Spinal cord (tissue), 9 donors: ENCODE measurements at regions not wholly inside any gene's neighbourhood (a gene's known extent, or its start where the extent isn't known, plus 50 kb on each side); places are given as distances from the start of the nearest gene placed in this dataset.
A peak's percentile ranks its signal among the peaks of the same experiment; 100 is the strongest.

Source experiments
- DNase-seq, 6 donors: peaks; one replicate each; pipeline versions ENCODE4 v3.0.0 to v3.0.0-alpha.2; 2013 to 2015; ENCODE audit warnings: low spot score in 6 of 6, low read depth in 4 of 6
- H3K27ac ChIP-seq: one replicate; pipeline ENCODE4 v1.5.1; 2013; ENCODE audit warnings: low read depth, low read length, control low read depth
- H3K27me3 ChIP-seq: one replicate; pipeline ENCODE4 v1.6.1; 2013; ENCODE audit warnings: low read length; ENCODE audit not compliant: control insufficient read depth, insufficient read depth
- H3K36me3 ChIP-seq: one replicate; pipeline ENCODE4 v1.6.1; 2013; ENCODE audit warnings: low read length; ENCODE audit not compliant: control insufficient read depth, insufficient read depth
- H3K4me1 ChIP-seq: one replicate; pipeline ENCODE4 v1.6.1; 2013; ENCODE audit warnings: low read length; ENCODE audit not compliant: control insufficient read depth, insufficient read depth
- H3K4me3 ChIP-seq: one replicate; pipeline ENCODE4 v1.5.1; 2013; ENCODE audit warnings: low read depth, low read length, control low read depth
- H3K9me3 ChIP-seq: one replicate; pipeline ENCODE4 v1.6.1; 2013; ENCODE audit warnings: low read length; ENCODE audit not compliant: control insufficient read depth, insufficient read depth
- WGBS: methylation state at CpG from one replicate; pipeline ENCODE4 v1.1.5; 2013; ENCODE audit warnings: missing lambda C conversion rate; ENCODE audit not compliant: insufficient coverage; 5-methylcytosine and 5-hydroxymethylcytosine counted together
- donor health status: healthy.

GRCh38 chr4:124869961-124870495 is 157.5 kb upstream of the ANKRD50 start:
- Histone ChIP-seq H3K27me3 (no peaks in the 10 kb centered on the region), H3K4me1 (no peaks in the 10 kb centered on the region), H3K4me3 (no peak overlapping the region), H3K9me3 (no peaks in the 10 kb centered on the region), H3K27ac (no peak overlapping the region), H3K36me3 (no peaks in the 10 kb centered on the region)
- 67% methylated on average over 1 of the region's 6 CpGs for WGBS
- peak in 1 of 6 donors; percentile 65 for DNase-seq

GRCh38 chr4:124868495-124868894 is 156.0 kb upstream of the ANKRD50 start:
- Histone ChIP-seq H3K4me1 (no peaks in the 10 kb centered on the region), H3K36me3 (no peaks in the 10 kb centered on the region), H3K27me3 (no peaks in the 10 kb centered on the region), H3K9me3 (no peaks in the 10 kb centered on the region), H3K4me3 (no peak overlapping the region), H3K27ac (no peak overlapping the region)
- no CpG with 5 or more reads among the region's 2 CpGs for WGBS
- peak in 1 of 6 donors; percentile 22 for DNase-seq

- H3K36me3 ChIP-seq = no peaks in the 10 kb centered on the region
- no peak overlapping the region for H3K4me3 ChIP-seq
- WGBS = no CpG with 5 or more reads among the region's 1 CpG
- H3K4me1 ChIP-seq = no peaks in the 10 kb centered on the region
- H3K27me3 ChIP-seq = no peaks in the 10 kb centered on the region
- H3K27ac ChIP-seq = no peak overlapping the region
- no peaks in the 10 kb centered on the region for H3K9me3 ChIP-seq
- no peak for DNase-seq
These were observed 155.0 kb upstream of the ANKRD50 start for GRCh38 chr4:124867536-124867935.

- H3K27ac ChIP-seq = no peak overlapping the region
- WGBS = no CpG with 5 or more reads among the region's 1 CpG
- no peaks in the 10 kb centered on the region for H3K9me3 ChIP-seq
- no peaks in the 10 kb centered on the region for H3K4me1 ChIP-seq
- H3K36me3 ChIP-seq = no peaks in the 10 kb centered on the region
- DNase-seq = no peak
- H3K27me3 ChIP-seq = no peaks in the 10 kb centered on the region
- no peak overlapping the region for H3K4me3 ChIP-seq
These were observed 153.8 kb upstream of the ANKRD50 start for GRCh38 chr4:124866301-124866700.

GRCh38 chr4:124863040-124863545 is 150.6 kb upstream of the ANKRD50 start:
- Histone ChIP-seq H3K36me3 (no peaks in the 10 kb centered on the region), H3K4me3 (no peak overlapping the region), H3K9me3 (no peaks in the 10 kb centered on the region), H3K27ac (no peak overlapping the region), H3K27me3 (no peaks in the 10 kb centered on the region), H3K4me1 (no peaks in the 10 kb centered on the region)
- no CpG with 5 or more reads among the region's 3 CpGs for WGBS
- no peak for DNase-seq

GRCh38 chr4:124862261-124862660 is 149.7 kb upstream of the ANKRD50 start:
- Histone ChIP-seq H3K4me3 (no peak overlapping the region), H3K9me3 (no peaks in the 10 kb centered on the region), H3K4me1 (no peaks in the 10 kb centered on the region), H3K27me3 (no peaks in the 10 kb centered on the region), H3K36me3 (no peaks in the 10 kb centered on the region), H3K27ac (no peak overlapping the region)
- no peak for DNase-seq

GRCh38 chr4:124861761-124862160 is 149.2 kb upstream of the ANKRD50 start:
- Histone ChIP-seq H3K27me3 (no peaks in the 10 kb centered on the region), H3K4me1 (no peaks in the 10 kb centered on the region), H3K27ac (no peak overlapping the region), H3K4me3 (no peak overlapping the region), H3K36me3 (no peaks in the 10 kb centered on the region), H3K9me3 (no peaks in the 10 kb centered on the region)
- WGBS = no CpG with 5 or more reads among the region's 3 CpGs
- no peak for DNase-seq

- H3K36me3 ChIP-seq = no peaks in the 10 kb centered on the region
- H3K4me3 ChIP-seq = no peak overlapping the region
- 100% methylated on average over 2 of the region's 3 CpGs for WGBS
- no peaks in the 10 kb centered on the region for H3K27me3 ChIP-seq
- DNase-seq = no peak
- H3K4me1 ChIP-seq = no peaks in the 10 kb centered on the region
- H3K27ac ChIP-seq = no peak overlapping the region
- no peaks in the 10 kb centered on the region for H3K9me3 ChIP-seq
These were observed 142.4 kb upstream of the ANKRD50 start for GRCh38 chr4:124854968-124855367.

- Histone ChIP-seq H3K27ac (no peak overlapping the region), H3K4me1 (no peaks in the 10 kb centered on the region), H3K36me3 (no peaks in the 10 kb centered on the region), H3K4me3 (no peak overlapping the region), H3K9me3 (no peaks in the 10 kb centered on the region), H3K27me3 (no peaks in the 10 kb centered on the region)
- no CpG with 5 or more reads among the region's 2 CpGs for WGBS
- DNase-seq = no peak
These were observed 139.2 kb upstream of the ANKRD50 start for GRCh38 chr4:124851741-124852140.

- Histone ChIP-seq H3K36me3 (no peaks in the 10 kb centered on the region), H3K27ac (no peak overlapping the region), H3K4me1 (no peaks in the 10 kb centered on the region), H3K9me3 (peaks cover 4% of the 10 kb centered on the region), H3K4me3 (no peak overlapping the region), H3K27me3 (no peaks in the 10 kb centered on the region)
- WGBS = 79% methylated on average over 2 of the region's 5 CpGs
- DNase-seq = no peak
These were observed 133.8 kb upstream of the ANKRD50 start for GRCh38 chr4:124846306-124846705.
